ENCODE measurements at regions not wholly inside any gene's neighbourhood (a gene's known extent, or its start where the extent isn't known, plus 50 kb on each side); places are given as distances from the start of the nearest gene placed in this dataset.

DNA sequence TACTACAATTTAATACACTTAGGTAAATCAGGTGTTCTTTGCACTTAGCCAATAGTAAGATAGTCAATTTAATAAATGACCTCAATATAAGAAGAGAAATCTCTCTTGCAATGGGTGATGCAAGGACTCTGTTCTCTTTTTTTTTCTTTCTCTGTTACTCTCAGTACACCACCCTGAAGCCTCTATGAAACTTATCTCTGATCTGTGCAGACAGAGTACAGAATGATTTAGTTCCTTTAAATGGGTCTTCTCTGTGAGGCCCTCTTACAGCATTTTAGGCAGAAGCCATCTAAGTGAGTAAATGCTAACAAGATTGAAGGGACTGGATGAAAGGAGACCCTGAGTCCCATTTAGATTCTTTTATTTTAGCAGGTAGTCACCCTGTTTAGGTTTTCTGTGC is 312.8 kb downstream of the RFPL4B start:
- TF ChIP-seq POLR2AphosphoS5 (IDR thresholded peaks at IDR 0.05) (no peak), POLR2A (IDR thresholded peaks at IDR 0.05) (no peak)
- TF ChIP-seq, protein P1, sequence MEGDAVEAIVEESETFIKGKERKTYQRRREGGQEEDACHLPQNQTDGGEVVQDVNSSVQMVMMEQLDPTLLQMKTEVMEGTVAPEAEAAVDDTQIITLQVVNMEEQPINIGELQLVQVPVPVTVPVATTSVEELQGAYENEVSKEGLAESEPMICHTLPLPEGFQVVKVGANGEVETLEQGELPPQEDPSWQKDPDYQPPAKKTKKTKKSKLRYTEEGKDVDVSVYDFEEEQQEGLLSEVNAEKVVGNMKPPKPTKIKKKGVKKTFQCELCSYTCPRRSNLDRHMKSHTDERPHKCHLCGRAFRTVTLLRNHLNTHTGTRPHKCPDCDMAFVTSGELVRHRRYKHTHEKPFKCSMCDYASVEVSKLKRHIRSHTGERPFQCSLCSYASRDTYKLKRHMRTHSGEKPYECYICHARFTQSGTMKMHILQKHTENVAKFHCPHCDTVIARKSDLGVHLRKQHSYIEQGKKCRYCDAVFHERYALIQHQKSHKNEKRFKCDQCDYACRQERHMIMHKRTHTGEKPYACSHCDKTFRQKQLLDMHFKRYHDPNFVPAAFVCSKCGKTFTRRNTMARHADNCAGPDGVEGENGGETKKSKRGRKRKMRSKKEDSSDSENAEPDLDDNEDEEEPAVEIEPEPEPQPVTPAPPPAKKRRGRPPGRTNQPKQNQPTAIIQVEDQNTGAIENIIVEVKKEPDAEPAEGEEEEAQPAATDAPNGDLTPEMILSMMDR (IDR thresholded peaks at IDR 0.05), result no peak
